Endodermal cell (in vitro differentiated cells): ENCODE measurements at regions not wholly inside any gene's neighbourhood (a gene's known extent, or its start where the extent isn't known, plus 50 kb on each side); places are given as distances from the start of the nearest gene placed in this dataset.

Experiments used
- DNase-seq: peaks from one replicate; pipeline ENCODE4 v3.0.0-alpha.2; 2017
- H3K27ac ChIP-seq: 2 replicates; pipeline ENCODE4 v1.5.1; 2013; ENCODE audit warnings: mild to moderate bottlenecking, low read depth, low read length, moderate library complexity
- H3K27me3 ChIP-seq: 2 replicates; pipeline ENCODE4 v1.6.1; 2013; ENCODE audit warnings: mild to moderate bottlenecking, low read length, moderate library complexity; ENCODE audit not compliant: insufficient read depth, control insufficient read depth, poor library complexity, severe bottlenecking
- H3K36me3 ChIP-seq: 2 replicates; pipeline ENCODE4 v1.7.0; 2013; ENCODE audit warnings: mild to moderate bottlenecking, low read length, moderate library complexity; ENCODE audit not compliant: control insufficient read depth, insufficient read depth
- H3K4me1 ChIP-seq: one replicate; pipeline ENCODE4 v1.7.0; 2013; ENCODE audit warnings: low read length; ENCODE audit not compliant: control insufficient read depth, insufficient read depth
- H3K4me3 ChIP-seq: 2 replicates; pipeline ENCODE4 v1.5.1; 2013; ENCODE audit warnings: mild to moderate bottlenecking, low read length, moderate library complexity
- H3K9ac ChIP-seq: 2 replicates; pipeline ENCODE4 v1.6.1; 2013; ENCODE audit warnings: mild to moderate bottlenecking, low read length, moderate library complexity; ENCODE audit not compliant: poor library complexity, severe bottlenecking; ENCODE audit errors: extremely low read depth
- H3K9me3 ChIP-seq: 2 replicates; pipeline ENCODE4 v1.6.1; 2013; ENCODE audit warnings: mild to moderate bottlenecking, low read length, moderate library complexity; ENCODE audit not compliant: control insufficient read depth
- H3K27ac Mint-ChIP-seq: 2 replicates; pipeline ENCODE4 v1.8.0; 2020; ENCODE audit warnings: mixed read lengths
- H3K27me3 Mint-ChIP-seq: 2 replicates; pipeline ENCODE4 v1.8.0; 2021; ENCODE audit warnings: mild to moderate bottlenecking, mixed read lengths; ENCODE audit not compliant: insufficient read depth
- H3K36me3 Mint-ChIP-seq: 2 replicates; pipeline ENCODE4 v1.8.0; 2020; ENCODE audit warnings: low read depth, mixed read lengths
- H3K4me1 Mint-ChIP-seq: 2 replicates; pipeline ENCODE4 v1.8.0; 2020; ENCODE audit warnings: mixed read lengths
- H3K4me3 Mint-ChIP-seq: 2 replicates; pipeline ENCODE4 v1.8.0; 2020; ENCODE audit warnings: mild to moderate bottlenecking, moderate library complexity, mixed read lengths
- H3K9me3 Mint-ChIP-seq: 2 replicates; pipeline ENCODE4 v1.8.0; 2020; ENCODE audit warnings: mild to moderate bottlenecking, mixed read lengths
- CTCF ChIP-seq: fragments of 200-600 bp; sonication (generic); conservative IDR thresholded peaks from 2 replicates; pipeline ENCODE4 v1.5.0; 2021; ENCODE audit warnings: antibody characterized with exemption, mild to moderate bottlenecking
- WGBS, 2 experiments: methylation state at CpG; one replicate each; pipeline versions ENCODE4 v1.1.5 to v1.1.7; 2013; ENCODE audit warnings: missing lambda C conversion rate in 2 of 2, mixed read lengths in 1 of 2; ENCODE audit not compliant: insufficient coverage in 1 of 2, insufficient read length in 1 of 2; 5-methylcytosine and 5-hydroxymethylcytosine counted together

GRCh38 chr4:28475381-28475780 is 1614.7 kb downstream of the STIM2 start:
- Histone ChIP-seq H3K4me3 (no peak overlapping the region), H3K9ac (no peak overlapping the region), H3K4me1 (no peaks in the 10 kb centered on the region), H3K27ac (no peak overlapping the region), H3K36me3 (no peaks in the 10 kb centered on the region), H3K27me3 (no peaks in the 10 kb centered on the region), H3K9me3 (no peaks in the 10 kb centered on the region)
- H3K4me3 Mint-ChIP-seq: no peak overlapping the region
- peaks cover 11% of the 10 kb centered on the region for H3K4me1 Mint-ChIP-seq
- H3K9me3 Mint-ChIP-seq: no peaks in the 10 kb centered on the region
- TF ChIP-seq CTCF: no peak
- H3K27me3 Mint-ChIP-seq: peaks cover 2% of the 10 kb centered on the region
- H3K27ac Mint-ChIP-seq: no peak overlapping the region
- 83% methylated on average over 1 of the region's 1 CpG; no CpG with 5 or more reads in 1 of the 2 experiments for WGBS, 2 experiments
- no peaks in the 10 kb centered on the region for H3K36me3 Mint-ChIP-seq
- DNase-seq: no peak

GRCh38 chr4:28479666-28480065 is 1619.0 kb downstream of the STIM2 start:
- no peaks in the 10 kb centered on the region for H3K36me3 ChIP-seq
- no peaks in the 10 kb centered on the region for H3K9me3 ChIP-seq
- H3K9me3 Mint-ChIP-seq: no peaks in the 10 kb centered on the region
- peaks cover 7% of the 10 kb centered on the region for H3K4me1 Mint-ChIP-seq
- H3K27ac ChIP-seq: no peak overlapping the region
- no peak for DNase-seq
- no peak for TF ChIP-seq CTCF
- no peak overlapping the region for H3K4me3 ChIP-seq
- H3K27me3 Mint-ChIP-seq: no peaks in the 10 kb centered on the region
- H3K9ac ChIP-seq: no peak overlapping the region
- H3K27me3 ChIP-seq: no peaks in the 10 kb centered on the region
- no peak overlapping the region for H3K4me3 Mint-ChIP-seq
- no peaks in the 10 kb centered on the region for H3K4me1 ChIP-seq
- H3K36me3 Mint-ChIP-seq: no peaks in the 10 kb centered on the region
- 93% methylated on average over 3 of the region's 3 CpGs; no CpG with 5 or more reads in 1 of the 2 experiments for WGBS, 2 experiments
- no peak overlapping the region for H3K27ac Mint-ChIP-seq

- Mint-ChIP-seq H3K4me1 (peaks cover 7% of the 10 kb centered on the region), H3K36me3 (no peaks in the 10 kb centered on the region), H3K27me3 (no peaks in the 10 kb centered on the region), H3K9me3 (no peaks in the 10 kb centered on the region), H3K4me3 (no peak overlapping the region), H3K27ac (no peak overlapping the region)
- Histone ChIP-seq H3K9me3 (no peaks in the 10 kb centered on the region), H3K27me3 (no peaks in the 10 kb centered on the region), H3K27ac (no peak overlapping the region), H3K4me1 (no peaks in the 10 kb centered on the region), H3K9ac (no peak overlapping the region), H3K36me3 (no peaks in the 10 kb centered on the region), H3K4me3 (no peak overlapping the region)
- 91 to 100% methylated on average over 1 to 4 of the region's 4 CpGs for WGBS, 2 experiments
- DNase-seq: no peak
- no peak for TF ChIP-seq CTCF
These were observed 1620.9 kb downstream of the STIM2 start for GRCh38 chr4:28481565-28481964.
